Naive B cell (primary cell): ENCODE measurements at regions not wholly inside any gene's neighbourhood (a gene's known extent, or its start where the extent isn't known, plus 50 kb on each side); places are given as distances from the start of the nearest gene placed in this dataset.
A peak's percentile ranks its signal among the peaks of the same experiment; 100 is the strongest.

Experiments
- ATAC-seq, 2 donors: fragments of 150-1000 bp; cut with Tn5 transposase; 2 replicates each; pipeline ENCODE4 v1.10.0; 2021; ENCODE audit warnings: low read depth in 2 of 2, mild to moderate bottlenecking in 2 of 2, moderate library complexity in 2 of 2
- DNase-seq: peaks from one replicate; pipeline ENCODE4 v3.0.0; 2022
- H3K27ac Mint-ChIP-seq, 6 donors: one replicate each; pipeline ENCODE4 v1.8.0; 2020 to 2022; ENCODE audit warnings: mild to moderate bottlenecking in 6 of 6, mixed read lengths in 6 of 6, moderate library complexity in 5 of 6, inconsistent platforms in 2 of 6
- H3K27me3 Mint-ChIP-seq, 3 donors: one replicate each; pipeline ENCODE4 v1.8.0; 2021 to 2022; ENCODE audit warnings: mixed read lengths in 3 of 3, mild to moderate bottlenecking in 1 of 3
- H3K36me3 Mint-ChIP-seq, 2 donors: one replicate each; pipeline ENCODE4 v1.8.0; 2020 to 2022; ENCODE audit warnings: mixed read lengths in 2 of 2, inconsistent platforms in 1 of 2, mild to moderate bottlenecking in 1 of 2
- H3K4me1 Mint-ChIP-seq, 3 donors: one replicate each; pipeline ENCODE4 v1.8.0; 2020 to 2022; ENCODE audit warnings: mixed read lengths in 3 of 3, inconsistent platforms in 1 of 3, mild to moderate bottlenecking in 1 of 3, moderate library complexity in 1 of 3
- H3K4me3 Mint-ChIP-seq, 8 donors: one replicate each; pipeline ENCODE4 v1.8.0; 2020 to 2022; ENCODE audit warnings: mild to moderate bottlenecking in 8 of 8, mixed read lengths in 8 of 8, moderate library complexity in 8 of 8, inconsistent platforms in 2 of 8
- H3K9me3 Mint-ChIP-seq, 7 donors: one replicate each; pipeline ENCODE4 v1.8.0; 2020 to 2022; ENCODE audit warnings: mixed read lengths in 7 of 7, mild to moderate bottlenecking in 5 of 7, inconsistent platforms in 2 of 7, moderate library complexity in 1 of 7

- peaks cover 0 to 11% (median 11%) of the 10 kb centered on the region in 3 donors for H3K27me3 Mint-ChIP-seq
- H3K27ac Mint-ChIP-seq: no peak overlapping the region
- peaks cover 6 to 13% of the 10 kb centered on the region in 2 donors for H3K36me3 Mint-ChIP-seq
- ATAC-seq (no peak), DNase-seq (no peak)
- no peak overlapping the region for H3K4me3 Mint-ChIP-seq
- peaks cover 0 to 5% (median 2%) of the 10 kb centered on the region in 3 donors for H3K4me1 Mint-ChIP-seq
- peaks cover 3 to 23% (median 9%) of the 10 kb centered on the region in 7 donors for H3K9me3 Mint-ChIP-seq
These were observed 98.9 kb downstream of the C3orf38 start for GRCh38 chr3:88248658-88249057.

GRCh38 chr3:88259045-88259444, 109.3 kb downstream of the C3orf38 start:
- Mint-ChIP-seq H3K4me3 (no peak overlapping the region), H3K27me3 (peaks cover 0 to 6% (median 5%) of the 10 kb centered on the region in 3 donors), H3K27ac (no peak overlapping the region), H3K36me3 (no peaks in the 10 kb centered on the region), H3K4me1 (peaks cover 0 to 3% (median 0%) of the 10 kb centered on the region in 3 donors), H3K9me3 (no peaks in the 10 kb centered on the region)
- DNase-seq (no peak), ATAC-seq (no peak)

GRCh38 chr3:88262527-88262926, 112.8 kb downstream of the C3orf38 start:
- Mint-ChIP-seq H3K36me3 (no peaks in the 10 kb centered on the region), H3K27me3 (peaks cover 0 to 6% (median 3%) of the 10 kb centered on the region in 3 donors), H3K4me3 (no peak overlapping the region), H3K27ac (no peak overlapping the region), H3K4me1 (no peaks in the 10 kb centered on the region), H3K9me3 (no peaks in the 10 kb centered on the region)
- ATAC-seq (no peak), DNase-seq (no peak)

GRCh38 chr3:88263417-88264100, 113.8 kb downstream of the C3orf38 start:
- H3K27me3 Mint-ChIP-seq: peaks cover 0 to 6% (median 0%) of the 10 kb centered on the region in 3 donors
- no peak overlapping the region for H3K4me3 Mint-ChIP-seq
- H3K9me3 Mint-ChIP-seq: no peaks in the 10 kb centered on the region

GRCh38 chr3:88267441-88267840, 117.7 kb downstream of the C3orf38 start:
- DNase-seq (no peak), ATAC-seq (no peak)
- no peaks in the 10 kb centered on the region for H3K36me3 Mint-ChIP-seq
- no peaks in the 10 kb centered on the region for H3K4me1 Mint-ChIP-seq
- no peaks in the 10 kb centered on the region for H3K9me3 Mint-ChIP-seq
- H3K4me3 Mint-ChIP-seq: no peak overlapping the region
- H3K27ac Mint-ChIP-seq: no peak overlapping the region
- peaks cover 0 to 6% (median 0%) of the 10 kb centered on the region in 3 donors for H3K27me3 Mint-ChIP-seq

More at GRCh38 chr3:88263417-88264100, 113.8 kb downstream of the C3orf38 start:
- ATAC-seq (no peak), DNase-seq (no peak)
- no peak overlapping the region for H3K27ac Mint-ChIP-seq
- H3K4me1 Mint-ChIP-seq: no peaks in the 10 kb centered on the region
- no peaks in the 10 kb centered on the region for H3K36me3 Mint-ChIP-seq

GRCh38 chr3:88267847-88268246, 118.1 kb downstream of the C3orf38 start:
- ATAC-seq: no peak
- no peak overlapping the region for H3K4me3 Mint-ChIP-seq
- no peak for DNase-seq
- H3K9me3 Mint-ChIP-seq: no peaks in the 10 kb centered on the region
- H3K27ac Mint-ChIP-seq: no peak overlapping the region
- peaks cover 0 to 3% (median 0%) of the 10 kb centered on the region in 3 donors for H3K27me3 Mint-ChIP-seq
- H3K4me1 Mint-ChIP-seq: no peaks in the 10 kb centered on the region
- no peaks in the 10 kb centered on the region for H3K36me3 Mint-ChIP-seq

GRCh38 chr3:88280326-88280725, 130.6 kb downstream of the C3orf38 start:
- Mint-ChIP-seq H3K4me3 (no peak overlapping the region), H3K27ac (no peak overlapping the region), H3K4me1 (no peaks in the 10 kb centered on the region), H3K27me3 (no peaks in the 10 kb centered on the region), H3K36me3 (no peaks in the 10 kb centered on the region), H3K9me3 (peaks cover 0 to 2% (median 0%) of the 10 kb centered on the region in 7 donors)
- ATAC-seq (no peak), DNase-seq (no peak)

- Mint-ChIP-seq H3K4me1 (no peaks in the 10 kb centered on the region), H3K27ac (peak overlapping the region in 1 of 6 donors; percentile 52), H3K36me3 (no peaks in the 10 kb centered on the region), H3K27me3 (no peaks in the 10 kb centered on the region), H3K4me3 (no peak overlapping the region), H3K9me3 (peaks cover 0 to 2% (median 0%) of the 10 kb centered on the region in 7 donors)
- ATAC-seq (no peak), DNase-seq (no peak)
These were observed 132.9 kb downstream of the C3orf38 start for GRCh38 chr3:88282528-88283241.

- ATAC-seq (no peak), DNase-seq (no peak)
- Mint-ChIP-seq H3K27me3 (no peaks in the 10 kb centered on the region), H3K4me3 (no peak overlapping the region), H3K27ac (no peak overlapping the region), H3K9me3 (peaks cover 0 to 2% (median 0%) of the 10 kb centered on the region in 7 donors), H3K4me1 (no peaks in the 10 kb centered on the region), H3K36me3 (no peaks in the 10 kb centered on the region)
These were observed 133.5 kb downstream of the C3orf38 start for GRCh38 chr3:88283242-88283592.

- ATAC-seq: no peak
- no peak overlapping the region for H3K27ac Mint-ChIP-seq
- no peak overlapping the region for H3K4me3 Mint-ChIP-seq
- H3K36me3 Mint-ChIP-seq: peaks cover 0 to 7% of the 10 kb centered on the region in 2 donors
- H3K27me3 Mint-ChIP-seq: peaks cover 0 to 9% (median 0%) of the 10 kb centered on the region in 3 donors
- DNase-seq: no peak
- H3K4me1 Mint-ChIP-seq: no peaks in the 10 kb centered on the region
- peaks cover 0 to 11% (median 4%) of the 10 kb centered on the region in 7 donors for H3K9me3 Mint-ChIP-seq
These were observed 141.7 kb downstream of the C3orf38 start for GRCh38 chr3:88291486-88291885.

- no peak overlapping the region for H3K27ac Mint-ChIP-seq
- H3K36me3 Mint-ChIP-seq: peaks cover 0 to 7% of the 10 kb centered on the region in 2 donors
- H3K27me3 Mint-ChIP-seq: no peaks in the 10 kb centered on the region
- H3K9me3 Mint-ChIP-seq: peaks cover 0 to 11% (median 4%) of the 10 kb centered on the region in 7 donors
- ATAC-seq (no peak), DNase-seq (no peak)
- H3K4me1 Mint-ChIP-seq: peaks cover 0 to 3% (median 0%) of the 10 kb centered on the region in 3 donors
- H3K4me3 Mint-ChIP-seq: no peak overlapping the region
These were observed 148.4 kb downstream of the C3orf38 start for GRCh38 chr3:88298189-88298588.

- H3K27ac Mint-ChIP-seq: no peak overlapping the region
- H3K4me1 Mint-ChIP-seq: peaks cover 0 to 3% (median 0%) of the 10 kb centered on the region in 3 donors
- no peaks in the 10 kb centered on the region for H3K36me3 Mint-ChIP-seq
- peaks cover 0 to 11% (median 0%) of the 10 kb centered on the region in 3 donors for H3K27me3 Mint-ChIP-seq
- H3K4me3 Mint-ChIP-seq: no peak overlapping the region
- H3K9me3 Mint-ChIP-seq: peaks cover 0 to 7% (median 0%) of the 10 kb centered on the region in 7 donors
- ATAC-seq (no peak), DNase-seq (no peak)
These were observed 151.7 kb downstream of the C3orf38 start for GRCh38 chr3:88301273-88301995.

- no peak for DNase-seq
- Mint-ChIP-seq H3K27me3 (peaks cover 0 to 11% (median 0%) of the 10 kb centered on the region in 3 donors), H3K4me1 (peaks cover 0 to 3% (median 0%) of the 10 kb centered on the region in 3 donors), H3K4me3 (no peak overlapping the region), H3K27ac (no peak overlapping the region), H3K9me3 (peaks cover 0 to 7% (median 0%) of the 10 kb centered on the region in 7 donors), H3K36me3 (no peaks in the 10 kb centered on the region)
- no peak for ATAC-seq
These were observed 152.2 kb downstream of the C3orf38 start for GRCh38 chr3:88301996-88302393.
